Stimulated activated CD8-positive, alpha-beta memory T cell treated with anti-CD3 and anti-CD28 coated beads, Interleukin-4, amount 100 ng/mL, for 1 hour (primary cell): ENCODE measurements at regions not wholly inside any gene's neighbourhood (a gene's known extent, or its start where the extent isn't known, plus 50 kb on each side); places are given as distances from the start of the nearest gene placed in this dataset.

ENCODE experiments used
- DNase-seq, 2 donors: peaks; one replicate each; pipeline ENCODE4 v3.0.0-alpha.2; 2020; ENCODE audit warnings: low read depth in 2 of 2, low spot score in 1 of 2

DNA sequence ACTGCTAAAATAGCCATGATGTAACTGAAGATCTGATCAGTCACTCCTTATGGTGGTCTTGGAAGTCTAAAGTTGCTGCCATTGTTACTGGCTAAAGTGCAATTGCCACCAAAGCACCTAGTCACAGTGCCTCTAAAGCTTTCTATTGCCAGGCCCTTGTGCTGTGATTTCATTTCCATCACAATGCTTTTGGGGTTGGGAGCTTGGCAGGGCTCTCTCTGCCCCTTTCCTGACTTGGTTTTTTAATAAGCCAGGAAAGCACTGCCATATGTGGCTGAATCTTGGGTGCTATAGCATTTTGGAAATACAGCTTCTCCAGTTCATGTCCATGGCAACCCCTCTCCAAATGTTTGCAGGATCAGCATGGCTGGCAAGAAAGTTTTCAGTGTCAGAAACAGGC is 1712.4 kb upstream of the TENM3 start:
- no peak for DNase-seq

GRCh38 chr4:180532691-180533090 is 1710.5 kb upstream of the TENM3 start:
- DNase-seq = no peak

DNA sequence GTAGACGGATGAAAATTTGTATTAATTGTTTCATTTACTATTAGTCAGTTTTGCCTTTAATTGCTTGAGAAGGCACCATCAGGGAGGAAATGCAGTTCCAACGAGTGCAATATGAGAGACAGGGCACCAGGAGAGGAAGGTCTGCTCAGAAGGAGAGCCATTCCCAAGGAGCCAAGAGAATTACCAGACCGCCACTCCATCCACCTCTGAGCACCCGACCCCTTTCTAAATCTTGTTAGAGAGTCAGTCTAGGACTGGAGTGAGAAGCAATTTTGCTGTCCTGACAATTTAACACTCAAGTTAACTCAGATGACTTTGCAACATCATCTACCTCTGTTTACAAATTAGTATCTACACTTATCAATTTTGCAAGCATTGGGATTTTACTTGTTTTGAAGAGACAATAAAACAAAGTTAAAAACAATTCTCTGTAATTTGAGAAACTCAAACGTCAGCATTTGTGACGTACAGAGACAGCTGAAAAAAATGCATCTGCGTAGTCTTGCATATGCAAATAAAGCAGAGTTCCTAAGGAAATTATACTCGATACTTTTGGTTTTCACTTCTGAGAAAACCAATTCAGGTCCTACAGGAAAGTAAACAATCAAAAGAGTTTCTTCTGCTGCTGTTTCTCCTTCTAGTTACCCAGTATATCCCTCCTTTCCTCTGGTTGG is 1704.7 kb upstream of the TENM3 start:
- DNase-seq = no peak

GRCh38 chr4:180539284-180539683 is 1703.9 kb upstream of the TENM3 start:
- DNase-seq = no peak

DNA sequence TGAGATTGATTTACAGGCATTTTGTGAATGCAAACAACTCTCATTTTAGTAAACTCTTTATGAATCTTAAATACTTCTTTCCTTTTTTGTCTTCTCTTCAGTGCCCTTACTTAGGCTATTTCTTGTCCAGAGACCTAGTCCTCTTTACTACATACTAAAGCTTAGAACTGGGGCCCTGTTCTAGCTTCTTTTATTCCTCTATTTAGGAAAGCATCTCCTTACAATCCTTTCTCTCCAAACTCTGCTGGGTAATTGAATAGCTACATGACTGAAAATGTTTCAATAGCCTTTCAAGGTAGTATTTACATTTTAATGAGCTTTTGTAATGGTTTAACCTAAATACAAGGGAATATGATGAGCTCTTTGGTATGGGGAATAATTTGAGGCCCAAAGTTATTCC is 1701.5 kb upstream of the TENM3 start:
- no peak for DNase-seq

DNA sequence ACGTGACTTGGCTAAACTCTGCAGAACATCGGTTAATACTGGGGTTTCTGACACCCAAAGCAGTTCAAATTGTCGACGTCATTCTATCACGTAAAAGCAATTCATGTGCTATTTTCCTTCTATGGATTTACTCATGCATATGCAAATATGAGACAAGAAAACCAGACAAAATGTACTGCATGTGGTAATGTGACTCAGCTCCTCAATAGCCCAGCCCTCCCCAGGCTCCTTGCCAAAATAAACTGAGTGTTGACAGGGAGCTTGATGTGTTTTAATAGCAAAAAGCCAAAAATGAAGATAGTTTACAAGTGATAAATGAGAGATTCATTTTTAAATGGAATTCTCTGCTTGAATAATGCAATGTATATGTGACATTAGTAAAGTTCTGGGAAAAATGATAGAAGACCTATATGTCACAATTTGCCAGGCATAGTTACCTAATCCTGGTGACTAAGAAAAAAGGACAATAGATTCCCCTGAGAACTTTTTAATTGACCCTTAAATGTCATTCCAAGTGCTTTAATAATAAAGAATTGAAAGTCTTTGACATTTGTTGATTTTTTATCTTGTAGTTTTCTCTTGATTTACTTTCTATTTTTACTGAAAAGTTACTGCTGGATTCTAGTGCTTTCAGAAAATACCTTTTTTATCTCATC is 1700.6 kb upstream of the TENM3 start:
- no peak for DNase-seq

- no peak for DNase-seq
Observed at GRCh38 chr4:180550106-180550505, 1693.1 kb upstream of the TENM3 start.

DNA sequence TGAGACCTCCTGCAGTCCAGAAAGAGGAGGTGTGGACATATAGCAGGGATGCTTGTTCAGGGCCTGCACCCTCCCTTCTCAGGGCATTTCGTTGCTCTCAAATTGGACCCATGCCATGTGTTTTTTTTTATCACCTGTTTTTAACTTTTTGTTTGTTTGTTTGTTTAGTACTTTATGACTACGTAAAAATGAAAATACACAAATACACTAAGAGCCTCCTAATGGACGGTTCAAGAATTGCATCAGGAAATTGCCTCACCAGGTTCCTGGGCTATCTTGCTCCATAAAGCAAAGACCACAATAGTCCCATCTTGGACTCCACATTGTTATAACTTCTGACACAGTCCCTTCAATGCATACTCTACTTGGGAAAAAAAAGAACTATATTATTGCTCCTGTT is 1685.9 kb upstream of the TENM3 start:
- DNase-seq = no peak

DNA sequence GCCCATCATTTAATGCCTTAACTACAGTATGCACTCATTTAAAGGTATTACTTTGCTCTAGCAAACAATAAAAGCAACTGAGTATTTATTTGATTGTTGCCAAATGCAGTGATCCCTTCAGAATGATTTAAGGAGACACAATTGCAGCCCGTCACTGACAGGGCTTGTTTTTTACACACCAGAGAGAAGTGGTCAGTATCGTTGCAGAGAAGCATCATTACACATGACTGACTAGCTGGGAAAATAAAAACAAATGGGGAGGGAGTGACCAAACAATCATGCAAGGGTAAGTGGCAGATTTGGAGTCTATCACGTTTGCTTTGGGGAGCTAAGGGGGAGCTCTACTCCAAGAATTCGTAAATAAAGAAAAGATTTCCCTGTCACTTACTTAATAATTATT is 1685.3 kb upstream of the TENM3 start:
- DNase-seq = no peak

GRCh38 chr4:180558427-180558826 is 1684.8 kb upstream of the TENM3 start:
- DNase-seq = no peak

DNA sequence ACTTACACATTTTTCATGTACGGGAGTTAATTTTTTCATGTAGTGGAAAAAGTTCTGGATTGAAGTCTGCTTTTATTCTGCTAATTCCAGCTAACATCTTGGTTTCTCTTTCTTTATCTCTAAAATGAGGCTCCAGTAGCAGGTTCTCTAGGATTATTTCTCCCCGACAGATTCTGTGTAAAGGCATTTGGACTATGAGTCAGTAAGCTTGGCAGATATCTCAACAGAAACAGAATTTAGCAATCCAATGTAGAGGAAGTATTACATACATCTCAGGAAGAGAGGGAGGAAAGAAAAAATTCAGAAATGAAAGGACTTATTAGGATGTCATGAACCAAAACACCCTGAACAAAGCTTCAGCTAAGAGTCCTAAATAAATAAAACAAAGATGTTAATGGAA is 1682.3 kb upstream of the TENM3 start:
- DNase-seq = no peak

DNA sequence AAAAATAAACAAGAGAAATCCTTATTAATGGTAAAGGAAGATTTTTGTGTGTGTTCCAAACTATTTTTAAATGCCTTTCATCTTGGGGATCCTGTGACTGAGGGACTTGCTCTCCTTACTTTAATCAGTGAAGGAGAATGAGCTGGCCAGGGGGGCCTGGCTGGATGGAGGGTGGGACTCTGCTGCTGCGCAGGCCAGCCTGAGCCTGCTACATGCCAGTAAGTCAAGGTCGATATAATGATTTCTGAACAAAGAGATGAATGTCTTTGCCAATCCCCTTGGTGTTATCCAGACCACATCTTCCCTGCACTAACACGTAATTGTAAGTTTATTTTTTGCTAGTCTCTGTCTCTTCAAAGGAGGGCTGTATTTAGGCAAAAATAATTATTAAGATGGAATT is 1679.2 kb upstream of the TENM3 start:
- no peak for DNase-seq

- DNase-seq = no peak
Observed at GRCh38 chr4:180564448-180564847, 1678.8 kb upstream of the TENM3 start.

- no peak for DNase-seq
Observed at GRCh38 chr4:180565856-180566431, 1677.3 kb upstream of the TENM3 start.

DNA sequence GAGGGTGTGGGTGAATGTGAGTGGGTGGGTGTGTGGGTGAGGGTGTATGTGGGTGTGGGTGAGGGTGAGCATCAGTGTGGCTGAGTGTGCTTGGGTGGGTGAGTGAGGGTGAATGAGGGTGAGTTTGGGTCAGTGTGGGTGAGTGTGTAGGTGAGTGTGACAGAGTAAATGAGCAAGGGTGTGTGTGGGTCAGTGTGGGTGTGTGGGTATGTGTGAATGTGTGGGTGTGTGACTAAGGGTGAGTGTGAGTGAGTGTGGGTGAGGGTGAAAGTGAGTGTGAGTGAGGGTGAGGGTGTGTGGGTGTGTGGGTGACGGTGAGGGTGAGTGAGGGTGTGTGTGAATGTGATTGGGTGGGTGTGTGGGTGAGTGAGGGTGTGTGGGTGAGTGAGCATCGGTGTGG is 1676.7 kb upstream of the TENM3 start:
- DNase-seq = no peak

- DNase-seq = no peak
Observed at GRCh38 chr4:180567080-180567479, 1676.1 kb upstream of the TENM3 start.

DNA sequence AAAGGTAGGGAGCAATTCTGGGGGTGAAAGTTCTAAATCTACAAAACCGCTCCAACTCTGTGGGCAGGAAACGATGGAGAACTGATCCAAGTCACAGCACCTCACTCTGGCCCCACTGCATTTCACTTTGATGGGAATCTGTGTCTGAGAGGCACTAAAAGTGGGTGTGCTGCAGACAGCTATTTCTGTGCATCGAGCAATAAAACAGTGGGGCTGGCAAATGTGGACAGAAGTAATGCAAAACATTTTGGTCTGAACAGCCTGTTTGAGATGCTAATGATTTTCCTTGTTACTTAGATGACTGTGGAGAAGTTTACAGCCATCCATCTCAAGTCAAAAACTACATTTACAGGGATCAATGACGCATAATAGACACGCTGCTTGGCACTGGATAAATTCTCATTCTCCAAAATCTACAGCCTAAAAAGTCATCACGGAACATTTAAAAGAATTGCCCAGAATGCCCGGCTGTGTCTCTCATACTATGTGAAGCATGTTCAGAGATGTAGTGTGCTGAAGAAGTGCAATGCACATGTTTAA is 1671.6 kb upstream of the TENM3 start:
- no peak for DNase-seq

DNA sequence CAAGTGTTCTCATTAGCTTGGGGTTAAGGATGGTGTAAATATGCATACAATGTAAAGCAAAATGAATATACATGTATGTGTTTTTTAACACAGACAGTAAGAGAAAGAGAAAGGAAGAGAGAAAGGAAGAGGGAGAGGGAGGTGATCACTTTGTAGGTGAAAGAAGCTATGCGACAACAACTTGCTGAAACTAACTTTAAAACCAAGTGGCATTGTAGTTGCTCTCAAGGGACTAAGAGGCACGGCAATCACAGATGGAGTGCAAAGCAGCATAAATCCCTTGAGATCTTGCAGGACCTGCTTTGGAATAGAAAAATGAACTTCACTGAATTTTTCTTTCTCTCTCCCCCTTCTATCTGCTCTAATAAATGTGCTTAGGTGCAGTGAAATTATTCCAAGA is 1665.0 kb upstream of the TENM3 start:
- DNase-seq = no peak

- DNase-seq = no peak
Observed at GRCh38 chr4:180581061-180581460, 1662.1 kb upstream of the TENM3 start.

- DNase-seq = no peak
Observed at GRCh38 chr4:180587379-180587778, 1655.8 kb upstream of the TENM3 start.

GRCh38 chr4:180589575-180589974 is 1653.6 kb upstream of the TENM3 start:
- DNase-seq = no peak

DNA sequence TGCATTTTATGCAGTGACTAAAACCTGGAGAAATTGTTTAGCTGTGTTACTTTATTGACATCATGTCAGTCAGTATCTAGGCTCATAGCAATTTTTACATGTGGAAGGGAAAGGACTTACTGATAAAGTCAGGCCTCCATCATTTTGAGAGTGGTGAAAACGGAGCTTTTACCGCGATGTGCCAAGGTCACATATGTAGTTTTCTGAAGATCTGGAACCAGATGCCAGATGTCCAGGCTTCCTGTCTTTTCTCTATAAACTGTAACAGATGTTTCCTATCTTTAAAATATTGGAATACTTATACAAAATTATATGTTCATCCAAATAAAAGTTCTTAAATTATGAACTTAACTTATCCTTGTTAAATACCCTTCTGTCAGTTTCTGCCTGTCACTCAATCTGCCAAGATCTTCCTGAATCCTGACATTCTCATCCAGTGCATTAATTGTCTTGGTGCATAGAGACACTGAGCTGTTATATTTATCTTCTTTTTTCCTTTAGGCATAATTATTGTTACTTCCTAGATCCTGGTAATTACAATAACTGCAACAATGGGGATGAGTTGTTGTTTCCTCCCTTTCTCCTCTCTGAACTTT is 1646.2 kb upstream of the TENM3 start:
- no peak for DNase-seq
